Ammon's horn (tissue), 1 donor: ENCODE measurements at regions not wholly inside any gene's neighbourhood (a gene's known extent, or its start where the extent isn't known, plus 50 kb on each side); places are given as distances from the start of the nearest gene placed in this dataset.
A peak's percentile ranks its signal among the peaks of the same experiment; 100 is the strongest.

Experiments
- DNase-seq: peaks from one replicate; pipeline ENCODE4 v3.0.0-alpha.2; 2016; ENCODE audit warnings: low spot score

- no peak for DNase-seq
Measured at GRCh38 chr10:62631241-62631640, 173.3 kb upstream of the ADO start.

DNA sequence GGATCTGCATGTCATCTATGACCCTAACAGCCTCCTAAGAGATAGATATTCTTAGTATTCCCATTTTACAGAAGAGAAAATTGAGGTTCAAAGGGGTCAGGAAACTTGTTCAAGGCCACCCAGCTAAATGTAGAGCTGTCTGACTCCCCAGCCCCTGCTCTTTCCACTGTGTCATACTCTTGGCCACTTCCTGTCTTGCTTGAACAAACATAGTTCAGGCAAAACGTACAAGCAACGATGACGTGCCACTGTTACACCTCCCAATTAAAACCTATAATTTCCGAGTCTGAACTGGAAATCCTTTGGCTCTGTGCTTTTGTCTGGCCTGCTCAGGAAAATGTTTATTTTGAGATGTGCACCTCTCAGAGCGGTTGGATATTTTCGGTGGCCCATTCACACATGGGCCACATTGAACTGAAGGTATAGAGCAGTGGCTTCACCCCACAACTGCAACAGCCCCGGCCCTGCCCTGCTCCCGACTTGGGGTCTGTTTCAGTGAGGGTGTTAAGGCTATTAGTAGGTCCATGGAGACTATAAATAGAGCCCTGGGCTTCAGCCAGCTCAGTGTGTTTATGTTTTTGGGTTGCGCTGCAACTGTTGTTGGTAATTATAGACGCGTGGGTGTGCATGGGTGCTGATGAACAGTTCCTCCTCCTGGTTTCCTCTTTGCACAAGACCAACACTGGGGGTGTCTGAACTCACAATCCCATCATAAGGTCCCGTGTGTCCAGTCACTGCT lies 172.3 kb upstream of the ADO start:
- DNase-seq: peak; percentile 55

DNA sequence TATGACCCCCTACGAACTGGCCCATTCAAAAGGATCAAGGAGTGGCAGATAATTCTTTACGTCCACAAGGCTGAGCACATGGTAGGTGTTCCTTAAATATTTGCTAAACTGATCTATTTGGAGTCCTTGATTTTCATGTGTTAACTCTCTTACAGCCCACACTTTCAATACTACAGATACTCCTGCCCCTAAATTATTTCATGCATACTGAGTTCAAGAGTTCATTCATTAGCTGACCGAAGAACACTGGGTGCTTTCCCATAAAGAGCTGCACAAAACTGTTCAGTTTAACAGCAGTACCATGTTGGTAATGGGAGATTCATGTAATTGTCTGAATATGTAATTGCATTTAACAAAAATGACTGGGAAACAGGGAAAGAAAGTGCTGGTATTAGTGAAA lies 170.5 kb upstream of the ADO start:
- no peak for DNase-seq

DNA sequence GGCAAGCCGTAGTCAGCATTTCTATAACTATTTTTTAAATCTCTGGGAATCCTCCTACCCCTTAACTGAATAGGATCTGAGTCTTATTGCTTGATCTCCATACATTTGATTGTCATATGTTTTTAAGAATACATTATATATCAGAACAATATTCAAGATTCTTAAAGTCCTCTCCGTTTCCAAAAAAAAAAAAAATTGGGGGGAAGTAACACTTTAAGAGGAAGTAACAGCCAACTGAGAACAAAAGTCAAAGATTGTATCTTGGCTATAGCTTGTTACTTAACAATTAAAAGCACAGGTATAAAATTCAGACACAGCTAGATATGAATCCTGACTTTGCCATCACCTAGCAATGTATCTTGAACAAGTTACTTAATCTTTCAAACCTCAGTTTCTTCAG lies 169.9 kb upstream of the ADO start:
- no peak for DNase-seq

GRCh38 chr10:62635127-62635526 lies 169.4 kb upstream of the ADO start:
- DNase-seq: no peak

GRCh38 chr10:62636825-62637248 lies 167.7 kb upstream of the ADO start:
- no peak for DNase-seq

- peak; percentile 60 for DNase-seq
Measured at GRCh38 chr10:62637249-62638061, 167.1 kb upstream of the ADO start.

DNA sequence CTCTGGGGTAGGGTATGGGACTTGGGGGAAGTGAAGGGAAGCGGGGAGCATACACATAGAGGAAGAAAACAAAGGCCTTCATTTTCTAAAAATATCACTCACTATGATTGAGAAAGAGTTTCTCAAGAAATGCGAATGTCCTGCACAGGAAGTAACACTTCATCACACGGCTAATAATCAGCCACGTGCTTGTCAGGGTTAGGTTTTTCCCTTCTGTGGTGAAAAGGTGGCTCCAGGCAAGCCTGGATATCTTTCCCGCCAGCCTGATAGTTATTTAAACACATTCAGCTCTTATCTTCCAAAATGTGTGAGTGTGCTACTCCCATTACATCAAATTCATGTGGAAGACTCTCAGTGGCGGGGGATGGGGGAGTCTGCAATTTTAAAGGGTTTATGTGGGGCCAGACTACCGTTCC lies 166.4 kb upstream of the ADO start:
- peak; percentile 26 for DNase-seq

- DNase-seq: no peak
Measured at GRCh38 chr10:62639144-62639543, 165.4 kb upstream of the ADO start.

GRCh38 chr10:62640411-62640810 lies 164.1 kb upstream of the ADO start:
- DNase-seq: no peak

GRCh38 chr10:62643606-62644587 lies 160.6 kb upstream of the ADO start:
- no peak for DNase-seq

DNA sequence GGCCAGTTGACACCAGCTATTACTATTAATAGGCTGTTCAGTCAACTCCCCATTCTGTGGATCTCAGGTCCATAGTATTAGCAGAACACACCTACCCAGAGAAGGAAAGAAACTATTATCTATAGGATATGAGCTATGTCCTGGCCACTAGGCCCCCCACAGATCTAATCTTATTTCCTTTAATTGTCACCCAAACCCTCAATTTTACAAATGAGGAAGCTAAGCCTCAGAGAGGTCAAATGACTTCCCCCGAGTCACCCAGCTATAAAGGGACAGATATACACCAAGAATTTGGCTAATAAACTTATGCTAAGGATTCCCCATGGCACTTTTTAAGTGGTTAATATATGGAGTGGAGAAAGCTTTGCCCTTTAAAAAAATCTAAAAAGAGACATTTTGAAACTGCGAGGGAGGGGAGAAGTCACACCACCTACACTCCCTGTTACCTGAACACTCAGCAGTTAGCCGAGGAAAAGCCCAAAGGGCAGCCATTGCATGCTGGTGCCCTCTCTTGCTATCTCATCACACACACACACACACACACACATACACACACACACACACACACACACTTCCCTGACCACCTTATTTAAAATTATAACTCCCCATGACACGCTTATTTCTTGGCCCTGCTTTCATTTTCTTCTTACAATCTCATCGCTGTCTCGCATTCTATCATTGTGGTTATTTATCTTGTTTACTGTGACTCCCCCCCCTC lies 157.0 kb upstream of the ADO start:
- DNase-seq: no peak

GRCh38 chr10:62648921-62649320 lies 155.6 kb upstream of the ADO start:
- DNase-seq: no peak

- no peak for DNase-seq
Measured at GRCh38 chr10:62650411-62650810, 154.1 kb upstream of the ADO start.

DNA sequence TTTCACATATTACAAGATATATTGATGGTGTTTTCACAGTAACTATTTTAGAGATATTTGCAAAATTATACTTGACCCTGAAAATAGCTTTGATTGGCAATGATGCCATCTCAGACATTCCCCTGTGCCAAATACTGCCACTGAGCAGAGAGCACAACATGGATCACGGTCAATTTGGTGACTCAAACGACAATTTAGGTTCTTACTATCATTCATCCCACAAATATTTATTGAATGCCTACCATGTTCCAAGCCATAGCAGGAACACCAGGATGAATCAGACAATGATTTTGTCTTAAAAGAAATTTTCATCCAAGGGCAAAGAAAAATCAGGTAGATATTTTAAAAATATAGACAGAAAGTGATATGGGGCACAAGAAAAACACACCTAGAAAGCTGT lies 153.2 kb upstream of the ADO start:
- no peak for DNase-seq

GRCh38 chr10:62652114-62652513 lies 152.4 kb upstream of the ADO start:
- DNase-seq: no peak

- DNase-seq: no peak
Measured at GRCh38 chr10:62652564-62652963, 152.0 kb upstream of the ADO start.

- DNase-seq: peak; percentile 31
Measured at GRCh38 chr10:62653254-62653653, 151.3 kb upstream of the ADO start.

DNA sequence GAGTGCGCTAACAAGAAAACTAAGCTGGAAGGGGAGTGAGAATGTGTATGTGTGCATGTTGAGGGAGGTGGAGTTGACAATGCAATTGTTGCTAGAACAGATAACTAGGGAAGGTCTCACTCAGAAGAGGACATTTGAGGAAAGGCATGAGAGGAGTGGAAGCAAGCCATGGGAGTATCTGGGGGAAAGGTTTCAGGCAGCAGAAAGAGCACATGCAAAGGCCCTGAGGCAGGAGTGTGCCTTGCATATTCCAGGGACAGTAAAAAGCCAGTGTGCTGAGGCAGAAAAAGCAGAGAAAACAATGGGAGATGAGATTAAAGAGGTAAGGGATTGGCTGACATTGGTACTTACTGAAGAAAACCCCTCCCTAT lies 149.6 kb upstream of the ADO start:
- DNase-seq: no peak

GRCh38 chr10:62655337-62655994 lies 149.1 kb upstream of the ADO start:
- DNase-seq: no peak

GRCh38 chr10:62657244-62657835 lies 147.2 kb upstream of the ADO start:
- DNase-seq: no peak
